GM21825 (cell line): ENCODE measurements at regions not wholly inside any gene's neighbourhood (a gene's known extent, or its start where the extent isn't known, plus 50 kb on each side); places are given as distances from the start of the nearest gene placed in this dataset.
"Not testable (repeated sequence)": the region's sequence is repeated elsewhere in the genome, so short reads cannot be mapped to it uniquely, and the experiment has no call there.

Source experiments
- ATAC-seq: cut with Tn5 transposase; IDR thresholded peaks from one replicate; pipeline ENCODE4 v1.9.1; 2021; ENCODE audit warnings: mild to moderate bottlenecking, moderate library complexity; ENCODE audit not compliant: unreplicated experiment

- ATAC-seq: no peak
Measured at GRCh38 chr3:8400911-8401310, 100.7 kb upstream of the LMCD1 start.

GRCh38 chr3:8403996-8404395, 97.6 kb upstream of the LMCD1 start:
- no peak for ATAC-seq

DNA sequence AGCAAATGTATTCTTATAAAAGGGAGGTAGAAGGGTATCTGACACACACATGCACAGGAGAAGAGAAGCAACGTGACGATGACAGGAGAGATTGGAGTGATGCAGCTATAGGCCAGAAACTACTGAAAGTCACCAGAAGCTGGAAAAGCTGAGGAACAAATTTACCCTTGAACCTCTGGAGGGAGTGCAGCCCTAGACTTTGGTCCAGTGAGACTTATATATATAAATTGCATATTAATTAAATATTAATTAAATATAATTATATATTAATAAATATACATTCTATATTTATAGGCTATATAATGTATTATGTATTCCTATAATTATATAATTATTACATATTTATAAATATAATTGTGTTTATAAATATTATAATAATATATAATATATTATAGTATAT, 96.5 kb upstream of the LMCD1 start:
- no peak for ATAC-seq

GRCh38 chr3:8406479-8406878, 95.1 kb upstream of the LMCD1 start:
- no peak for ATAC-seq

DNA sequence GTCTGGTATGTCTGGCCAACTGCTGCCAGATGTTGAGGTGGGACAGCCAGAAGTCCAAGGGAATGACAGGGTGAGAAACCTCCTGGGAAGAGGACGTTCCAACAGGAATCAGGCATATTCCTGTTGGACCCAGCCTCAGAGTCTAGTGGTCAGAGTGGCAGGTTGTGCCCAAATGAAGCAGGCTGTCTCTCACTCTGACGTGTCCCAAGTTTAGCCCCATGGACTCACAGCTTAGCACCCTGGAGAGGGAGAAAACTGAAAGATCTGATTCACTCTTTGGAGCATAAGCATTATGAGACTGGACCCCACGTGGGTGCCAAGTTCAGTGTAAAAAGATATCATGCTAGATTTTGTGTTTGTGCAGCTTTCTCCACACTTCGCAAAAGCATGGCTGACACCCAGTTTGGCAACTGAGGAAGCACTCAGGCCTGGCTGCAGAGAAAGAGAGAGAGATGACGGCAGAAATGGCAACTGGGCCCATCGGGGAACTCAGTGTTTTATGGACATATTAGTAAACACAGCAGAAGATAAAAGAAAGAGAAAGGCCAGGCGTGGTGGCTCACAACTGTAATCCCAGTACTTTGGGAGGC, 88.2 kb upstream of the LMCD1 start:
- ATAC-seq: no peak

- no peak for ATAC-seq
Measured at GRCh38 chr3:8416965-8417364, 84.7 kb upstream of the LMCD1 start.

DNA sequence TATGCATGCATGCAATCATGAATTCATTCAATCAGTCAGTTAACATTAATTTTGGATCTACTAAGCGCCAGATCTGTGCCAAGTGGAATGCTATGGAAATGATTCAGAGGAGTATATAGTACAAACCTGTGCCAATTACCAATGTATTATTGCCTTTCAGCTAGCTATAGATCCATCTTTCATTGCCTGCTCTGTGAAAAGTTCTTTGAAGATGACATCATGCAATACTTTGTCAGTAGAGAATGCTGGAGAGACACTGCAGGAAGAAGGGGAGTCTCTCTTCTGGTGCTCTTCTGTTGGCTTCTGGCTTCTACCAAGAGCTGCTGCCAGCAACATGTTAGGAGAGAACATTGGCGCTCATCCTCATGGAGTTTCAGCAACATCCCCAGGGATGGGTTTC, 81.0 kb upstream of the LMCD1 start:
- no peak for ATAC-seq

GRCh38 chr3:8421267-8421666, 80.4 kb upstream of the LMCD1 start:
- ATAC-seq: no peak

- no peak for ATAC-seq
Measured at GRCh38 chr3:8421711-8422110, 79.9 kb upstream of the LMCD1 start.

GRCh38 chr3:8423307-8423706, 78.3 kb upstream of the LMCD1 start:
- ATAC-seq: no peak

- no peak for ATAC-seq
Measured at GRCh38 chr3:8424281-8424680, 77.3 kb upstream of the LMCD1 start.

DNA sequence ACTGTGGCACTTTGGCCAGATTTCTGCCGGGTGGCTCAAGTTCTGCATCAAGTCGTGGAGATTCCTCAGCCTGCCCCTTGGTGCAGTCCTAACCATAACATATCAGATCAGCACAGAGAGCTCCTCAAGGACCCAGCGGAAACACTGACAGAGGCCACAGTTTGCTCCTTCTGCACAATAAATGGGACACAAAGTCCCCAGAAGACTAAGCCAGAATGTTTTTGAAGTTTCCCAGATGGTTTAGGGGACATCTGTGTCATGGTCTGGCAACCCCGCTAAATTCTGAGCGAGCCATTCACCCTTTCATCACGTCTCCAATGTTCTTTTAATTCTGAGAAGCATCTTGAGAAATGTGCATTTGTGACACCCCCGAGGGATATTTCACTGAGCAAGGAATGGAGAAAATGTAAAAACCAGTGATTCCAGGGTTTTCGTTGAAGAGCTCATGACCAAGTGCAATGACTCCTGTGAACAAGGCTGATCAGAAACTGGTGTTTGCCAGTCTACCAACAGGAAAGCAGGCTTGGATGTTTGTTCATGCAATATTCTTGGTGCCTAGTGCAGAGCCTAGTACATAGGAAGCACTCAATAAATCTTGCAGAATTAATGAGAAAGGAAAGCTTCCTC, 64.8 kb upstream of the LMCD1 start:
- no peak for ATAC-seq

DNA sequence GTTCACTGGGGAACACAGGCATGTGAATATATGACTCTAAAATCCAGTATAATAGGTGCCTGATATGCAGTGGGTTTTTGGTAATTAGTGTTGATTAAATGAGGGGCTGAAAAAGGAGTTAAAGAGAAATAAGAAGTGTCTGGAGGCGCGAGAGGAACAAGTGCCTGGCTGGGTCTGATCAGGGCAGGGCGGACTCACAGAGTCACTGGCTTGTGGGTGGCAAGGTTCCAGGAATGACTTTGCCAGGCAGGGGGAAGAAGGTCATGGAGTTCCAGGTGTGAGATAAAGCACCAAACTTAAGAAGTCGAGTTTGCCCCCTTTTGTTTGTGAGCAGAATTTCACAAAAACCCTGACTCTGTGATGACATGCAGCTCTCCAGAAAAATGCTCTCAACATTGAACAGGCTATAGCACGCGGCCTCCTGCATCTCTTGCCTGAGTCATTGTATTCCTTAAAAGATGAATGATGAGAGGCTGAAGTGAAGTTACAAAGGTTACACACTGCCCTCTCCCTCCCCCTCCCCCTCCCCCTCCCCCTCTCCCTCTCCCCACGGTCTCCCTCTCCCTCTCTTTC, 63.0 kb upstream of the LMCD1 start:
- no peak for ATAC-seq

- ATAC-seq: not testable (repeated sequence)
Measured at GRCh38 chr3:8440142-8440541, 61.5 kb upstream of the LMCD1 start.

DNA sequence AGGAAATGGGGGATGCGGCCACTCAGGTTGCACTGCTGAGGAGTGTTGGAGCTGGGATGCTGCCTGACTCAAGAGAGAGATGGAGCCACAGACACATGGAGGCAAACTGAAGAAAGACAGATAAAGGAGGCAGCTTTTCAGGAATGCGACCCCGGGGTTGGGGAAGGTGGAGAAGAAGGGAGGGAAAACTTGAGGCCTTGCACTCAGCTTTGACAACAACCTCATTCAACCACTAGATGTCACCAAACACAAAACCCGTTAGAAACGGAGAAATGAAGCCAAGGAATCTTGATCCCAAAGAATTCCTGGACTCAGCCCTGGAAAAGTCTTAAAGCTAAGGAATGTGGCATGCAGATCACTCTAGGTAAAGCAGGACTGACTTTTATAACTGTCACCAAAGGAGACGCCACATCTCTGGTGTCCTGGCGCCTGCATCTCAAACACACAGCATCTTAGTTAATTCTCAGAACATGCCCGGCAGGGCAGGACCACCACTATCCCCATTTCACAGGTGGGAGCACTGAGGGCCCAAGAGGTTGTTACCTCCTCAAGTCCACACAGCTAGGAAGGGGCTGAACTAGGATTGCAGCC, 59.6 kb upstream of the LMCD1 start:
- ATAC-seq: no peak

DNA sequence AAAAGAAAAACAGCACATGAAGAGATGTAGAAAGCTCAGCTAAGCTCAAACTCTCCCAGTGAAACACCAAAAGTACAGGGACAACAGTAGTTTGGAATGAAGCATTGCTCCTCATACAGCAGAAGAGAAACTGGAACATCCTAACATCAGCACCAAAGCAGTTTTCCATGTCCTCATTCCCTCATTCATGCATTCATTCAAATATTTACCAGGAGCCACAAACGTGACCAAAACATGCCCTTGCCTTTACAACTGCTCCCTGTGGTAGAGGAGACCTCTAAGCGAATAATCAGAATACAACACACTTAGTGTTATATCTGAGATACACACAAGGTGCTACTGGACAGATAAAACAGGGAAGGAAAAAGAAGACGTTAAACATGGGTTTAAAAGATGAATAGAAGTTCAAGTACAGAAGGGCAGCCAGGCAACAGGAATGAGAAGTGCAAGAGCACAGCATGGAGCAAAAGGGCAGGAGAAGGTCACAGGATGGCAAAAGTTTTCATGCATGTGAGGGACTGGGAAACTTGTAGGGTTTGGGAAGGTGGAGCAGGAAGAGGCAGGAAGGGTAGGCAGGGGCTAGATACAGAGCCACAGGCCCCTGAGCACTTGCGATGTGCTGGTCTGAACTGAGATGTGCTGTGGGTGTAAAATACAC, 58.5 kb upstream of the LMCD1 start:
- no peak for ATAC-seq

DNA sequence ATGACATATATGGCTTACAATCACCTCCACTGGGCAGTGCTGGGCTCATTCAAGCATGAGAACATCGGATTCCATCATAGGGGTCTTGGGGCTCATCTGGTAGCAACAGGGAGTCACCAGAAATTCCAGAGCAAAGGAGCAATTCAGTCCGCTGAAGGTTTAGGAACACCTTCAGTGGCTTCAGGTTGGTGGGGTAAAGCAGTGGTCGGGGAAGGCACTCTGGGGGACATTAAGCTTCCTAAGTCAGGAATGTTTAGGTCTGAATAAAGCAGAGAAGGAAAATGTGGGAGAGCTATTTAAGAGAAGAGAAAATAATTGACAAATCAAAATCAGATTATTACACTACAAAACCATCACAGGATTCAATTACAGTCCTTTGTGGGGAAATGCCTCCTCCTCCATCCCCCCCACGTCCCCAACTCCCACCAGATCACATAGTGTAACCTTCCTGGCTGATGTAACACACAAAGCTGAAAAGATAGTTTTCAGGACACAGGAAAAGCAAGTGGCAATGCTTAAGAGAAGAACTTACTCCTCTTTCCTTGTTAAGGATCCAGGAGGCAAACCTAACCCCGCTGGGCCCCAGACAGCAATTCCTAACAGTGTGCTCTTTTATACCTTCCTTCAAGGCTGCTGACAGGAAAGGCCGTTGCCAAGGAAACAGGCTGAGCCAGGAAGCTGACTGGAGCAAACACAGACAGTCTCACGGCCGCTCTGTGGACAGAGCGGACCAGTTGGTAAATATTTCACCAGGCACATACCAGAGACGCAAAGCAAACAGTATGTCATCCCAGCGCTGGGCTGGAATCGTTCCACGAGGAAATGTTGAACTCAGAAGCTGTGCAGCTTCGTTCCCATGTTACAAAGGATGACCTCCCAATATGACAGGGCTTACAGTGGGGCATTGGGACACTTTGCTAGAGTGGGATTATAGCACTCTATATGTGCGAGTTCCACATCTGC, 57.5 kb upstream of the LMCD1 start:
- ATAC-seq: no peak

DNA sequence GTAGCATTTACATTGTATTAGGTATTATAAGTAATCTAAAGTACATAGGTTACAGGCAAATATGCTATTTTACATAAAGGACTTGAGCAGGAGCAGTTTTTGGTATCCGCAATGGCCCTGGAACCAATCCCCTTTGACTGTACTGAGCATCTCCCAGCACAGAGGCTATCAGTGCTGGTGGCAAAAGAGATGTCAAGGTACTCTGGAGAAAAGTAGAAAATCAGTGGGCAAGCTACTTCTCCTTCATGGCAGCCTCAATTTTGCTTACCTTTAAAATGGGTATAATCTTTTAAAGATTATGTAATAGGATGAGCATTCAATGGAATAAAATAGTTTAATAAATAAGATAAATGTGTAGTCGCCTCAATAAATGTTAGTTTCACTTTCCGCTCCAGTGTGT, 56.7 kb upstream of the LMCD1 start:
- no peak for ATAC-seq

DNA sequence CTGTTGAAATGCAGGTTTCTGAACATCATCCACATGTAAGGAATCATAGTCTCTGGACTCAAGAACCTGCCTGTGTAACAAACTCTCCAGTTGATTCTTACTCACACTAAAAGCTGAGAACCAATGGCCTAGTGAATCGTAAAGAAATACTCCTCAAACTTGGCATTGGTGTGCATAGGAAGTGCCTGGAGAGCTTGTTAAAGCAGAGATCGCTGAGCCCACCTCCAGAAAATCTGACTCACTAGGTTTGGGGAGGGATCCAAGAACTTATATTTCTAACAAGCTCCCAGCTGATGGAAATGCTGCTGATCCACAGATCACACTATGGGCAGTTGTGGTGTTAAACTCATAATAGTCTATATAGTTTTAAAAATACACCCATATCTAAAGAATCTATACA, 55.8 kb upstream of the LMCD1 start:
- ATAC-seq: no peak

GRCh38 chr3:8446845-8447244, 54.8 kb upstream of the LMCD1 start:
- no peak for ATAC-seq

- ATAC-seq: no peak
Measured at GRCh38 chr3:8450618-8451017, 51.0 kb upstream of the LMCD1 start.
